ENCODE measurements at regions not wholly inside any gene's neighbourhood (a gene's known extent, or its start where the extent isn't known, plus 50 kb on each side); places are given as distances from the start of the nearest gene placed in this dataset.

DNA sequence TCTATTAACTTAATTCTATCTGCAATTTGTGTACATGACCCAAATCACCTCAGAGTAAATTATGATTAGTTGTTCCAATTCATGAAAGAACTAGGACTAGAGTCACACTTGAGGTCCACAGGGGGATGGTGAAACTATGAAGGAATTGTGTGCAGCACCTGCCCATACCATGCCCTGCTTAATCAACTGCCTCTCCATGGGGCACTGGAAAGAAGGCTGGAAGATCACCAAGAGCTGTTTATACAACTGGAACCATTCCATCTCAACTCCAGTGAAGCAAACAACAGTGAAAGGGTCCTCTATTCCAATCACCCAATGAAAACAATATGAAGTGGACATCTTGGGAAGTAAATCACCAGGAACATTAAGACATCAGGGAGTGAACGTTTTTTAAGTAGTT is 98.7 kb upstream of the SEMA3D start:
- H3K4me3 ChIP-seq (ENCODE audit: low read depth in 1 of 3, low read length in 3 of 3): no peak overlapping the region
- WGBS: 20% methylated on average over 1 of the region's 1 CpG
- no peak overlapping the region for H3K9ac ChIP-seq (ENCODE audit: low read depth in 1 of 2, low read length in 2 of 2)
- TF ChIP-seq, protein P1, sequence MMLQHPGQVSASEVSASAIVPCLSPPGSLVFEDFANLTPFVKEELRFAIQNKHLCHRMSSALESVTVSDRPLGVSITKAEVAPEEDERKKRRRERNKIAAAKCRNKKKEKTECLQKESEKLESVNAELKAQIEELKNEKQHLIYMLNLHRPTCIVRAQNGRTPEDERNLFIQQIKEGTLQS (IDR thresholded peaks at IDR 0.05): no peak
- TF ChIP-seq FOXA1 (IDR thresholded peaks at IDR 0.05): no peak
- no peak for TF ChIP-seq FOXA2 (IDR thresholded peaks at IDR 0.05)
- TF ChIP-seq MAX (IDR thresholded peaks at IDR 0.05): no peak
- TF ChIP-seq, protein P2, sequence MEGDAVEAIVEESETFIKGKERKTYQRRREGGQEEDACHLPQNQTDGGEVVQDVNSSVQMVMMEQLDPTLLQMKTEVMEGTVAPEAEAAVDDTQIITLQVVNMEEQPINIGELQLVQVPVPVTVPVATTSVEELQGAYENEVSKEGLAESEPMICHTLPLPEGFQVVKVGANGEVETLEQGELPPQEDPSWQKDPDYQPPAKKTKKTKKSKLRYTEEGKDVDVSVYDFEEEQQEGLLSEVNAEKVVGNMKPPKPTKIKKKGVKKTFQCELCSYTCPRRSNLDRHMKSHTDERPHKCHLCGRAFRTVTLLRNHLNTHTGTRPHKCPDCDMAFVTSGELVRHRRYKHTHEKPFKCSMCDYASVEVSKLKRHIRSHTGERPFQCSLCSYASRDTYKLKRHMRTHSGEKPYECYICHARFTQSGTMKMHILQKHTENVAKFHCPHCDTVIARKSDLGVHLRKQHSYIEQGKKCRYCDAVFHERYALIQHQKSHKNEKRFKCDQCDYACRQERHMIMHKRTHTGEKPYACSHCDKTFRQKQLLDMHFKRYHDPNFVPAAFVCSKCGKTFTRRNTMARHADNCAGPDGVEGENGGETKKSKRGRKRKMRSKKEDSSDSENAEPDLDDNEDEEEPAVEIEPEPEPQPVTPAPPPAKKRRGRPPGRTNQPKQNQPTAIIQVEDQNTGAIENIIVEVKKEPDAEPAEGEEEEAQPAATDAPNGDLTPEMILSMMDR (IDR thresholded peaks at IDR 0.05; ENCODE audit: low read depth, low read length, missing input control): no peak
- TF ChIP-seq JUND (IDR thresholded peaks at IDR 0.05): no peak
- TF ChIP-seq RXRA (IDR thresholded peaks at IDR 0.05): no peak
- TF ChIP-seq GABPA (IDR thresholded peaks at IDR 0.05 in 1 of 2, conservative IDR thresholded peaks at IDR 0.05 in 1 of 2): no peak
- no peak for TF ChIP-seq NR2F2 (IDR thresholded peaks at IDR 0.05)
- no peak for TF ChIP-seq SP1 (IDR thresholded peaks at IDR 0.05)
- no peaks in the 10 kb centered on the region for H3K4me1 ChIP-seq (ENCODE audit: control insufficient read depth in 4 of 4, insufficient read depth in 4 of 4, low read length in 3 of 4)
- H3K27ac ChIP-seq (ENCODE audit: low read depth in 1 of 2, low read length in 2 of 2): no peak overlapping the region
- no peaks in the 10 kb centered on the region for H3K27me3 ChIP-seq (ENCODE audit: control insufficient read depth in 4 of 4, insufficient read depth in 4 of 4, low read length in 3 of 4)
- H3K9me3 ChIP-seq (ENCODE audit: control insufficient read depth in 4 of 4, low read length in 3 of 4): no peaks in the 10 kb centered on the region
- no peak for DNase-seq (ENCODE audit: low spot score)
- H3K36me3 ChIP-seq (ENCODE audit: control insufficient read depth in 4 of 4, insufficient read depth in 3 of 4, low read depth in 1 of 4, low read length in 3 of 4): no peaks in the 10 kb centered on the region

- Histone ChIP-seq H3K27ac (ENCODE audit: low read depth in 1 of 2, low read length in 2 of 2) (no peak overlapping the region), H3K9ac (ENCODE audit: low read depth in 1 of 2, low read length in 2 of 2) (no peak overlapping the region), H3K27me3 (ENCODE audit: control insufficient read depth in 4 of 4, insufficient read depth in 4 of 4, low read length in 3 of 4) (no peaks in the 10 kb centered on the region), H3K4me3 (ENCODE audit: low read depth in 1 of 3, low read length in 3 of 3) (no peak overlapping the region), H3K4me1 (ENCODE audit: control insufficient read depth in 4 of 4, insufficient read depth in 4 of 4, low read length in 3 of 4) (no peaks in the 10 kb centered on the region), H3K36me3 (ENCODE audit: control insufficient read depth in 4 of 4, insufficient read depth in 3 of 4, low read depth in 1 of 4, low read length in 3 of 4) (no peaks in the 10 kb centered on the region), H3K9me3 (ENCODE audit: control insufficient read depth in 4 of 4, low read length in 3 of 4) (no peaks in the 10 kb centered on the region)
- no peak for DNase-seq (ENCODE audit: low spot score)
- 65% methylated on average over 5 of the region's 5 CpGs for WGBS
- TF ChIP-seq HNF4A (conservative IDR thresholded peaks at IDR 0.05): no peak
- no peak for TF ChIP-seq FOXA2 (IDR thresholded peaks at IDR 0.05)
- TF ChIP-seq TAF1 (conservative IDR thresholded peaks at IDR 0.05): no peak
- TF ChIP-seq HNF4G (IDR thresholded peaks at IDR 0.05): no peak
- TF ChIP-seq FOXA1 (IDR thresholded peaks at IDR 0.05): no peak
- no peak for TF ChIP-seq JUND (IDR thresholded peaks at IDR 0.05)
- no peak for TF ChIP-seq NR2F2 (IDR thresholded peaks at IDR 0.05)
- TF ChIP-seq, protein P3, sequence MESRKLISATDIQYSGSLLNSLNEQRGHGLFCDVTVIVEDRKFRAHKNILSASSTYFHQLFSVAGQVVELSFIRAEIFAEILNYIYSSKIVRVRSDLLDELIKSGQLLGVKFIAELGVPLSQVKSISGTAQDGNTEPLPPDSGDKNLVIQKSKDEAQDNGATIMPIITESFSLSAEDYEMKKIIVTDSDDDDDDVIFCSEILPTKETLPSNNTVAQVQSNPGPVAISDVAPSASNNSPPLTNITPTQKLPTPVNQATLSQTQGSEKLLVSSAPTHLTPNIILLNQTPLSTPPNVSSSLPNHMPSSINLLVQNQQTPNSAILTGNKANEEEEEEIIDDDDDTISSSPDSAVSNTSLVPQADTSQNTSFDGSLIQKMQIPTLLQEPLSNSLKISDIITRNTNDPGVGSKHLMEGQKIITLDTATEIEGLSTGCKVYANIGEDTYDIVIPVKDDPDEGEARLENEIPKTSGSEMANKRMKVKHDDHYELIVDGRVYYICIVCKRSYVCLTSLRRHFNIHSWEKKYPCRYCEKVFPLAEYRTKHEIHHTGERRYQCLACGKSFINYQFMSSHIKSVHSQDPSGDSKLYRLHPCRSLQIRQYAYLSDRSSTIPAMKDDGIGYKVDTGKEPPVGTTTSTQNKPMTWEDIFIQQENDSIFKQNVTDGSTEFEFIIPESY (IDR thresholded peaks at IDR 0.05): no peak
- no peak for TF ChIP-seq MAX (IDR thresholded peaks at IDR 0.05)
- TF ChIP-seq, protein P4, sequence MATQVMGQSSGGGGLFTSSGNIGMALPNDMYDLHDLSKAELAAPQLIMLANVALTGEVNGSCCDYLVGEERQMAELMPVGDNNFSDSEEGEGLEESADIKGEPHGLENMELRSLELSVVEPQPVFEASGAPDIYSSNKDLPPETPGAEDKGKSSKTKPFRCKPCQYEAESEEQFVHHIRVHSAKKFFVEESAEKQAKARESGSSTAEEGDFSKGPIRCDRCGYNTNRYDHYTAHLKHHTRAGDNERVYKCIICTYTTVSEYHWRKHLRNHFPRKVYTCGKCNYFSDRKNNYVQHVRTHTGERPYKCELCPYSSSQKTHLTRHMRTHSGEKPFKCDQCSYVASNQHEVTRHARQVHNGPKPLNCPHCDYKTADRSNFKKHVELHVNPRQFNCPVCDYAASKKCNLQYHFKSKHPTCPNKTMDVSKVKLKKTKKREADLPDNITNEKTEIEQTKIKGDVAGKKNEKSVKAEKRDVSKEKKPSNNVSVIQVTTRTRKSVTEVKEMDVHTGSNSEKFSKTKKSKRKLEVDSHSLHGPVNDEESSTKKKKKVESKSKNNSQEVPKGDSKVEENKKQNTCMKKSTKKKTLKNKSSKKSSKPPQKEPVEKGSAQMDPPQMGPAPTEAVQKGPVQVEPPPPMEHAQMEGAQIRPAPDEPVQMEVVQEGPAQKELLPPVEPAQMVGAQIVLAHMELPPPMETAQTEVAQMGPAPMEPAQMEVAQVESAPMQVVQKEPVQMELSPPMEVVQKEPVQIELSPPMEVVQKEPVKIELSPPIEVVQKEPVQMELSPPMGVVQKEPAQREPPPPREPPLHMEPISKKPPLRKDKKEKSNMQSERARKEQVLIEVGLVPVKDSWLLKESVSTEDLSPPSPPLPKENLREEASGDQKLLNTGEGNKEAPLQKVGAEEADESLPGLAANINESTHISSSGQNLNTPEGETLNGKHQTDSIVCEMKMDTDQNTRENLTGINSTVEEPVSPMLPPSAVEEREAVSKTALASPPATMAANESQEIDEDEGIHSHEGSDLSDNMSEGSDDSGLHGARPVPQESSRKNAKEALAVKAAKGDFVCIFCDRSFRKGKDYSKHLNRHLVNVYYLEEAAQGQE (IDR thresholded peaks at IDR 0.05): no peak
- TF ChIP-seq EGR1 (IDR thresholded peaks at IDR 0.05; ENCODE audit: low read depth in 2 of 2): no peak
- no peak for TF ChIP-seq RAD21 (IDR thresholded peaks at IDR 0.05)
Observed at GRCh38 chr7:85275204-85275603, 88.3 kb upstream of the SEMA3D start.

Measured in liver (tissue), 8 donors.